ENCODE measurements at regions not wholly inside any gene's neighbourhood (a gene's known extent, or its start where the extent isn't known, plus 50 kb on each side); places are given as distances from the start of the nearest gene placed in this dataset.

- TF ChIP-seq CTCF (IDR thresholded peaks at IDR 0.05) (no peak), POLR2A (IDR thresholded peaks at IDR 0.05) (no peak)
Observed at GRCh38 chr2:55766947-55767346, 73.3 kb upstream of the PNPT1 start.

Measured in testis (tissue), 2 donors.